Hematopoietic multipotent progenitor cell treated with erythropoietin and hydrocortisone succinate and interleukin-3 and kit ligand, for 8 days (in vitro differentiated cells): ENCODE measurements at regions not wholly inside any gene's neighbourhood (a gene's known extent, or its start where the extent isn't known, plus 50 kb on each side); places are given as distances from the start of the nearest gene placed in this dataset.

Source experiments
- DNase-seq: peaks from one replicate; pipeline ENCODE4 v3.0.0-alpha.2; 2015

- no peak for DNase-seq
These were observed 122.8 kb upstream of the DST start for GRCh38 chr6:56765494-56765893.

GRCh38 chr6:56764081-56764566, 121.4 kb upstream of the DST start:
- peak; percentile 25 for DNase-seq

GRCh38 chr6:56761651-56762050, 119.0 kb upstream of the DST start:
- no peak for DNase-seq

DNA sequence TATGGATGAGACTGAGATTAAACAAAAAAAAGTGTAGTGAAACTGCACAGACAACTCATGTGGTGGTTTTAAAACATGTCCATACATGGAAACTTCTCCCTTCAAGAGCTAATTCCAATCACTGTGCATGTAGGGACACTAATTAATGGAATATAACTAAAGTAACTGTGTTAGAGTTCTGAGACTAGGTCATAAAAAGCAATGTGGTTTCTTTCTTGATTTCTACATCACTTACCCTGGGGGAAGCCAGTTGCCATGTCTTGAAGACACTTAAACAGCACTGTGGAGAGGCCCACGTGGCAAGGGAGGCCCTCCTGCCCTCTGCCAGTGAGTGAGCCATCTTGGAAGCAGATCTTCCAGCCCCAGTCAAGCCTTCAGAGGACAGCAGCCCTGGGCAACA, 118.2 kb upstream of the DST start:
- no peak for DNase-seq

DNA sequence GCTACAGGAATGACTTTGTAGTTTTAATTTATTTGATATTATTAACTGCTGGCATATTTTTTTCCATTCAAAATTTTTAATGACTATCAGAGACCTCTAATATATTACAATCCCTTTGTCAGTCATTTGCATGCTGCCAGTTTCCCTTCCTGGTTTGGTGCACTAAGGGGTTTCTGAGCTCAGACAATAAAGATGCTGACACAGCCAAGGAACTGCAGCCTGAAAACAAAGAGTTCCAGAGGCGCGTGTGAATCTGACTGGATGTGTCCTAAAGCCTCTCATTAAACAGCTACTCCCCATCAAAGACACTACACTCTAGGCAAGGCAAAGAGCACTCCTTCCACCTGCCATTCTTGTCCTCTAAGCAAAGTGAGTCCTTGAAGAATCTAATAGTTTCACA, 116.8 kb upstream of the DST start:
- no peak for DNase-seq

DNA sequence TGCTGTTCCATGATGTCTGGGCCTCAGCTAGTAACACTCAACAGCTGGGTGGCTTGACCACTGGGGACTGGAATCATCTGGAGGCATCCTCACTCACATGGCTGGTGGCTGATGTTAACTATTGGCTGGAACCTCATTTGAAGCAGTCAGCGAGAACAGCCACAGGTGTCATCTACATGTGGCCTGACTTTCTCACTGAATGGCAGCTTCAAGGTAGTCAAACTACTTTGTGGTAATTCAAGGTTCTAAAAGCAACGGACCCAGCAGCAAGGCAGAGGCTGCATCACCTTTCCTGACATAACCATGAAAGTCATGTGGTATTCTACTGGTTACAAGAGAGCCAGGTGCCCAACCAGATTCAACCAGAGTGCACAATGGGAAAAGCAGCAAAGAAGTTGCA, 115.9 kb upstream of the DST start:
- no peak for DNase-seq

- no peak for DNase-seq
These were observed 115.4 kb upstream of the DST start for GRCh38 chr6:56758120-56758519.

DNA sequence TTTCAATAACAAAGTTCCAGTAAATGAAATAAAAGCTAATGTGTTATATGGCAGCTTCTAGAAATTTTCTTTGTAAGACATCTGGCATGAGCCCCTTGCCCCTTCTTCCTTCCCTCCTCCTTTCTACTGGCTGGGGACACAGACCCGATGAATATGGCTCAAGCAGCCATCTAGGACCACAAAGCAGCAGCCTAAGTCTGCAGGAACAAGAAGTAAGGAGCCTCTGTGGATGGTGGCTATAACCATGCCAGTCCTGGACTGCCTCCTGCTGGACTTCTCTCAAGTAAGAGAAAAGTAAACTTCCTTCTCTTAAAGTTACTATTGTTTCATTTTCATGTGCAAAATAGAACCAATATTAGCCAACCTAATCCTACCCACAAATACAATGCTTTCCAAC, 114.9 kb upstream of the DST start:
- peak; percentile 7 for DNase-seq

DNA sequence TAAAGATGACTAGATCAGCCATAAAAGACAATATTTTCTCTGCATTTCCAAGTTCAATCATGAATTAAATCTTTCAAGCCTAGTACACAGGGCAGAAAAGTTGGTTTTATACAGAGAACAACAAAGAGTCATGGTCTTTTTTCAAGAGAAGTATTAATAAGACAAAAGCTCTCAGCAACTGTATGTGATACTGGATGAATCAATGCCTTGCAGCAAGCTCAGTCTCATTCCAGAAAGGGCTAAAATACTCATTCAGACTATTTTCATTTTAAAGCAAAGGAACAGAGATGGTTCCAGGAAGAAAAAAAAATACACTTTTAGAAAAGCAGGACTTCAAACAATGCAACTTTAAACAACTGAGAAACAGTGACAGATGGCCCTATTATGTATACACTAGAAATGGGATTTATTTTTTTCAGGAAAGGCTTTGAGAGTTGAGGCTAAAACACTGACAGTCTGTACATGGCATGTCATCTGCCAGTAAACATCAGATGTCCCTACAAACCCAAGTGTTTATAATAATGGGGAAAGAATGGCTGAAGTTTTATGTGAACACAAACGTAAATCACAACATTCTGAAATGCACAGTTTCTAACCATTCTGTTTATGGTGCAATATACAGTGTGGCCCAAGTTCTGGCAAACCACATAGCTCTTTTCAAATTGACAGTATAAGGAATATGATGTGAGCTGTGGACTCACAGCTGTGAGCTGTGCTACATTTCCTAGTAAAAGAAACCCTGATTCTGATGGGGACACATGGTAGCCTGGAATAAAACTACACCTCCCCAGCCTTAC, 114.3 kb upstream of the DST start:
- no peak for DNase-seq

- DNase-seq: no peak
These were observed 113.6 kb upstream of the DST start for GRCh38 chr6:56756219-56756789.

GRCh38 chr6:56755040-56755439, 112.4 kb upstream of the DST start:
- DNase-seq: no peak

DNA sequence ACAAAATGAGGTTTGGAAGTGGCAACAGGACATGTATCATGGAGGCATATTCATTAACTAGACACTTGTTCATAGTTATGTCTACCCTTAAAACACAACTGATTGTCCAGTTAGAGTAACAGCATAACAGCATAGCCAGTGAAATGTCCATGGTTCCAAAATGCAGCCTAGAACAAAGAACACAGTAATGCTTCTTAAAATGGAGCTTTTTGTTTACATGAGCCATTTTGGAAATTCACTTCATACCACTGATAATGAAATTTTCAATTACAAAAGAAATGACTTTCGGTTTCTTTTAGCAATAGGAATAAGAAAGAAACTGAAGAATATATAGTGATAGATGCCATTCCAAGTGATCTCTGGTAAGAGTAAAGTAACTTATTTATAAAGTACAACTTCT, 111.1 kb upstream of the DST start:
- no peak for DNase-seq

DNA sequence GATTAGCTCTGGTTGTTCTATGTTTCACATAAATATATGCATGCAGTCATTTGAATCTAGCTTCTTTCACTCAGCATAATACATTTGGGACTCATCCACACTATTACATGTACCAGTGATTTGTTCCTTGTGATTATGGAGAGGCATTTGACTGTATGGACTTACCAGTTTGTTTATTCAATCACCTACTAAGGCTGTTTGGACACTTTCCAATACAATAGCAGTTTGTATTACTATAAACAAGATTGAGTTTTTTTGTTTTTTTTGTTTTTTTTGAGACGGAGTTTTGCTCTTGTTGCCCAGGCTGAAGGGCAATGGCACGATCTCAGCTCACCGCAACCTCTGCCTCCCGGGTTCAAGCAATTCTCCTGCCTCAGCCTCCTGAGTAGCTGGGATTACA, 109.8 kb upstream of the DST start:
- DNase-seq: no peak

DNA sequence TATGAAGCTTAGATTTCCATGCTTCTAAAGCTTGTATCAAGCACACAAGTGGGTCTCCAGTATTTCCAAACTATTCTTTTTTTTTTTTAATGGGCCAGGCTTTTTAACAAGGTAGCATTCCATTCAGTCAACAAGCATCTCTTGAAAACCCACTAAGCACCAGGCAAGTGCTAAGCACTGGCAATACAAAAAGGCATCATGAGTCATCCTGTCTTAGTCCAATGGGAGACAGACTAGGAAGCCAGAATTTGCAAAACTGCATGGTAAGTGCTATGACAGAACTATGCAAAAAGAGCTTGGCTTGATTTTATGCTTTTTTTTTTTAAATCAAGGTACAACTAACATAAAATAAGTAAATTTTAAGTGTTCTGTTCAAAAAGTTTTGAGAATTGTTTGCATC, 109.3 kb upstream of the DST start:
- DNase-seq: no peak

DNA sequence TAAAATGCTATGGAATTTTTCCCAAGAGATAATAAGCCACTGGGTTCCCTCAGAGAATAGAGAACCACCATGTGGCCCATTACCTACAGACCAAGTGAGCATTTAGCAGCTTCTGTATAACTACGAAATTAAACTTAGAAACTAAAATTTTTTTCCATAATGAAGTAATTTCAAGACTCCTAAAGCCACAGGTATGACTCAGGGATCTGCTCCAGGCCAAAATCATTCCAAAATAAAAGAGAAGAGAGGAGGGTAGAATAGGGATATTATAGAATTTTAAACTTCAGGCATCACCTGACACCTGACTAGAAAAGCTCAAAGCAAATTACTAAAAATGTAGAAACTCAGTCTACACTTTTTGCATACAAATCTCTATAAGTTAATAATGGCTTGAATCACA, 108.9 kb upstream of the DST start:
- no peak for DNase-seq

- no peak for DNase-seq
These were observed 108.0 kb upstream of the DST start for GRCh38 chr6:56750686-56751085.

- no peak for DNase-seq
These were observed 107.0 kb upstream of the DST start for GRCh38 chr6:56749632-56750151.

- DNase-seq: no peak
These were observed 104.2 kb upstream of the DST start for GRCh38 chr6:56746767-56747504.

- no peak for DNase-seq
These were observed 103.3 kb upstream of the DST start for GRCh38 chr6:56745971-56746370.

- DNase-seq: no peak
These were observed 102.4 kb upstream of the DST start for GRCh38 chr6:56745081-56745480.

DNA sequence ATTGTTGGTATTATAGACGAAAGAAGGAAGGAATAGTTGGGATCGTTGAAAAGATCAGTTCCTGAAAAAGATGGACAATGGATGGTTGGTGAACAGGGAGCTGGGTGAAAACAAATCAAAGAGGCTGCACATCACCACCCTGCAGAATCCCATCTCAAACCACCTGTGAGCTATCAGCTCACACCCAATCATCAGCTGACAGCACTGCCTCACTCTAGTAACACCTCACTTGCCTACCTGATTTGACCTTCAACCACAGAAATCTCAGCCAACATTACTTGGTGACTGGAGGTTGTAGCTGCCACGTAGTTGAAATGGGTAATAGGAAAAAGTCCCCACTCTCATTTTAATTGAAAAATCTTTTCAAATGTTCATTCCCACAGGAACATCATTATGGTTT, 101.8 kb upstream of the DST start:
- DNase-seq: no peak

DNA sequence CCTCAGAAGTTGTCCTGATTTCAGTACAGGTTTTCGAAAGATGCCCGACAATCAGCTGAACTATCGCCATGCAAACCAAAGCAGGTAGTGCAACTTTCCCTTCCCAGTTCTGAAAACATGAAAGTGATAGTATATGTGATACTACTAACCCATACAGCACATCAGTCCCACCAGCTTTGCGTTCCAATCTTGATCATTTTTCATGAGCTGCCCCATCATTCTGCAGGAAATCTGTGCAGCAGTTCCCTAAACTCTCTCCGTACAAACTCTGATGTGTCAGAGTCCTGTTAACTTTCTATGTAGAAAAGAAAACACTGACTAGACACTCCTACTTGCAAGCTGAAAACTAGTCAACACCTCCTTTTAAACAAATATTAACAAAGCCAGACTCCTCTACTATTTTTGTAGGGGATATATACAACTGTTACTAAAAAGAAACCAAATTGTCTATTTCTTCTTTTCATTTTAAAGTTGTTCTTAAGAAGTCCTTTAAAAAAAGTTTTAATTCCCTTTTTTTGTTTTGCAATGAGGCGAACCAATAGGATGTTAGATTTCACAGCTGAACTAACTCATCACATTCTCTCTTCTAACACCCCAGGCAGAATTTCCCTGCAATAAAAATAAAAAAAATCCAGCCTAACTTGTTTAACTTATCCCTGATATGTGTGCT, 99.6 kb upstream of the DST start:
- DNase-seq: no peak

GRCh38 chr6:56741472-56741871, 98.8 kb upstream of the DST start:
- DNase-seq: no peak
